ENCODE measurements at regions not wholly inside any gene's neighbourhood (a gene's known extent, or its start where the extent isn't known, plus 50 kb on each side); places are given as distances from the start of the nearest gene placed in this dataset.

DNA sequence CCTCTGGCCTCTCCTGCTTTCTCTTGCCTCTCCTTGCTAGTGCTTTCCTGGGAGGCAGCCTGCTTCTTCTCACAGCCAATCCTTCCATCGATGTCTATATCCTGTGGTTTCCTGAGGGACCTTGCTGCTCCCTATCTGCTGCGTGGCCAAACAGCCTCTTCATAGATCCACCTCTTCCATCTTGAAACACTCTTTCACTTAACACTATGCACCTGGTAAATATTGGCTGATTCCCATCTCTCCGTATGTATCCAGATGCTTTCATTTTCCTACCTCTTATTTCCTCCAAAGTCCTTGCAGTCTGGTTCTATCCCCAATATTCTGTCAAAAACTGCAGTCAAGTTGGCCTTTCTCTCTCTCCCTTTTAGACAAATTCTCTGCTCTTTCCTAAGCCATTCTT, 205.2 kb upstream of the CFAP20DC start:
- Histone ChIP-seq H3K9me3 (ENCODE audit: control insufficient read depth in 4 of 4, low read length in 3 of 4) (no peaks in the 10 kb centered on the region), H3K27me3 (ENCODE audit: control insufficient read depth in 4 of 4, insufficient read depth in 4 of 4, low read length in 3 of 4) (no peaks in the 10 kb centered on the region), H3K4me1 (ENCODE audit: control insufficient read depth in 4 of 4, insufficient read depth in 4 of 4, low read length in 3 of 4) (no peaks in the 10 kb centered on the region), H3K36me3 (ENCODE audit: control insufficient read depth in 4 of 4, insufficient read depth in 3 of 4, low read depth in 1 of 4, low read length in 3 of 4) (no peaks in the 10 kb centered on the region), H3K27ac (ENCODE audit: low read depth in 1 of 2, low read length in 2 of 2) (no peak overlapping the region), H3K9ac (ENCODE audit: low read depth in 1 of 2, low read length in 2 of 2) (no peak overlapping the region), H3K4me3 (ENCODE audit: low read depth in 1 of 3, low read length in 3 of 3) (no peak overlapping the region)
- no peak for TF ChIP-seq NR2F2 (IDR thresholded peaks at IDR 0.05)
- no peak for TF ChIP-seq SP1 (IDR thresholded peaks at IDR 0.05)
- TF ChIP-seq RXRA (IDR thresholded peaks at IDR 0.05), result no peak
- TF ChIP-seq RAD21 (IDR thresholded peaks at IDR 0.05), result no peak
- no peak for TF ChIP-seq EGR1 (IDR thresholded peaks at IDR 0.05; ENCODE audit: low read depth in 2 of 2)
- TF ChIP-seq HNF4A (conservative IDR thresholded peaks at IDR 0.05), result no peak
- TF ChIP-seq JUND (IDR thresholded peaks at IDR 0.05), result no peak
- no peak for TF ChIP-seq FOXA1 (IDR thresholded peaks at IDR 0.05)
- TF ChIP-seq, protein P1, sequence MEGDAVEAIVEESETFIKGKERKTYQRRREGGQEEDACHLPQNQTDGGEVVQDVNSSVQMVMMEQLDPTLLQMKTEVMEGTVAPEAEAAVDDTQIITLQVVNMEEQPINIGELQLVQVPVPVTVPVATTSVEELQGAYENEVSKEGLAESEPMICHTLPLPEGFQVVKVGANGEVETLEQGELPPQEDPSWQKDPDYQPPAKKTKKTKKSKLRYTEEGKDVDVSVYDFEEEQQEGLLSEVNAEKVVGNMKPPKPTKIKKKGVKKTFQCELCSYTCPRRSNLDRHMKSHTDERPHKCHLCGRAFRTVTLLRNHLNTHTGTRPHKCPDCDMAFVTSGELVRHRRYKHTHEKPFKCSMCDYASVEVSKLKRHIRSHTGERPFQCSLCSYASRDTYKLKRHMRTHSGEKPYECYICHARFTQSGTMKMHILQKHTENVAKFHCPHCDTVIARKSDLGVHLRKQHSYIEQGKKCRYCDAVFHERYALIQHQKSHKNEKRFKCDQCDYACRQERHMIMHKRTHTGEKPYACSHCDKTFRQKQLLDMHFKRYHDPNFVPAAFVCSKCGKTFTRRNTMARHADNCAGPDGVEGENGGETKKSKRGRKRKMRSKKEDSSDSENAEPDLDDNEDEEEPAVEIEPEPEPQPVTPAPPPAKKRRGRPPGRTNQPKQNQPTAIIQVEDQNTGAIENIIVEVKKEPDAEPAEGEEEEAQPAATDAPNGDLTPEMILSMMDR (IDR thresholded peaks at IDR 0.05; ENCODE audit: low read depth, low read length, missing input control), result no peak
- TF ChIP-seq YY1 (IDR thresholded peaks at IDR 0.05), result no peak
- DNase-seq (ENCODE audit: low spot score), result no peak
- 93% methylated on average over 3 of the region's 3 CpGs for WGBS

DNA sequence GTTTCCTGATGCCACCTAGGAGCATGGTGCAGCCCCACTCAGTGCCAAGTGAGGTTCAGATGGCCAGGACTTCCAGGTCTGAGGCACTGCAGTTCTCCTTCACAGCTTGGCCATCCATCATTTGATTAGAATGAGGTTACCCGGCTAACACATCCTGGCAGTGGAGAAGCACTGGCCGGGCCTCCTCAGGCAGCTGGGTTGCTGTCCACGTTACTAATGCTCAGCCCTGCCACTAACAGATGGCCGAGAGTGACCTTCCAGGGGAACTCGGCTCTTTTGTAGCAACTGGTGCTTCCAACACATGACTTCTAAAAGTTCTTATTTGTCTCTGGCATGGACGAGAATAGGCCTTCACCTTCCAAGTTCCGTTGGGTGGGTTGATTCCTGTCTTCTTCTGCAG, 204.6 kb upstream of the CFAP20DC start:
- no peaks in the 10 kb centered on the region for H3K4me1 ChIP-seq (ENCODE audit: control insufficient read depth in 4 of 4, insufficient read depth in 4 of 4, low read length in 3 of 4)
- WGBS, result 85% methylated on average over 7 of the region's 7 CpGs
- H3K9me3 ChIP-seq (ENCODE audit: control insufficient read depth in 4 of 4, low read length in 3 of 4), result no peaks in the 10 kb centered on the region
- H3K27me3 ChIP-seq (ENCODE audit: control insufficient read depth in 4 of 4, insufficient read depth in 4 of 4, low read length in 3 of 4), result no peaks in the 10 kb centered on the region
- no peak for DNase-seq (ENCODE audit: low spot score)
- TF ChIP-seq YY1 (IDR thresholded peaks at IDR 0.05) (no peak), EGR1 (IDR thresholded peaks at IDR 0.05; ENCODE audit: low read depth in 2 of 2) (no peak), GABPA (IDR thresholded peaks at IDR 0.05 in 1 of 2, conservative IDR thresholded peaks at IDR 0.05 in 1 of 2) (no peak), RAD21 (IDR thresholded peaks at IDR 0.05) (no peak)
- TF ChIP-seq, protein P2, sequence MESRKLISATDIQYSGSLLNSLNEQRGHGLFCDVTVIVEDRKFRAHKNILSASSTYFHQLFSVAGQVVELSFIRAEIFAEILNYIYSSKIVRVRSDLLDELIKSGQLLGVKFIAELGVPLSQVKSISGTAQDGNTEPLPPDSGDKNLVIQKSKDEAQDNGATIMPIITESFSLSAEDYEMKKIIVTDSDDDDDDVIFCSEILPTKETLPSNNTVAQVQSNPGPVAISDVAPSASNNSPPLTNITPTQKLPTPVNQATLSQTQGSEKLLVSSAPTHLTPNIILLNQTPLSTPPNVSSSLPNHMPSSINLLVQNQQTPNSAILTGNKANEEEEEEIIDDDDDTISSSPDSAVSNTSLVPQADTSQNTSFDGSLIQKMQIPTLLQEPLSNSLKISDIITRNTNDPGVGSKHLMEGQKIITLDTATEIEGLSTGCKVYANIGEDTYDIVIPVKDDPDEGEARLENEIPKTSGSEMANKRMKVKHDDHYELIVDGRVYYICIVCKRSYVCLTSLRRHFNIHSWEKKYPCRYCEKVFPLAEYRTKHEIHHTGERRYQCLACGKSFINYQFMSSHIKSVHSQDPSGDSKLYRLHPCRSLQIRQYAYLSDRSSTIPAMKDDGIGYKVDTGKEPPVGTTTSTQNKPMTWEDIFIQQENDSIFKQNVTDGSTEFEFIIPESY (IDR thresholded peaks at IDR 0.05), result no peak
- no peak overlapping the region for H3K4me3 ChIP-seq (ENCODE audit: low read depth in 1 of 3, low read length in 3 of 3)
- no peak overlapping the region for H3K9ac ChIP-seq (ENCODE audit: low read depth in 1 of 2, low read length in 2 of 2)
- H3K27ac ChIP-seq (ENCODE audit: low read depth in 1 of 2, low read length in 2 of 2), result no peak overlapping the region
- H3K36me3 ChIP-seq (ENCODE audit: control insufficient read depth in 4 of 4, insufficient read depth in 3 of 4, low read depth in 1 of 4, low read length in 3 of 4), result no peaks in the 10 kb centered on the region

DNA sequence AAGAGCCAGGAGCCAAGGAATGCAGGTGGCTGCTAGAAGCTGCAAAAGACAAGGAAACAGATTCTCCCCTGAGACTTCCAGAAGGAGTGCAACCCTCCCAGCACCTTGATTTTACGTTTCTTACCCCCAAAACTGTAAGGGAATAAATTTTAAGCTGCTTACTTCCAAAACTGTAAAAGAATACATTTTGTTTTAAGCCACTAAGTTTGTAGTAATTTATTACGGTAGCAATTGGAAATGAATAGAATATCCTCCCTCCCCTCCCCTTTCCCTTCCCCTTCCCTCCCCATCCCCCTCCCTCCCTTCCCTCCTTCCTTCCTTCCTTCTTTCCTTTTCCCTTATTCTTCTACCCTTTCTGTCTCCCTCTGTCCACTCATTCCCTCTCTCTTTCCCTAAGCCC, 203.7 kb upstream of the CFAP20DC start:
- TF ChIP-seq, protein P3, sequence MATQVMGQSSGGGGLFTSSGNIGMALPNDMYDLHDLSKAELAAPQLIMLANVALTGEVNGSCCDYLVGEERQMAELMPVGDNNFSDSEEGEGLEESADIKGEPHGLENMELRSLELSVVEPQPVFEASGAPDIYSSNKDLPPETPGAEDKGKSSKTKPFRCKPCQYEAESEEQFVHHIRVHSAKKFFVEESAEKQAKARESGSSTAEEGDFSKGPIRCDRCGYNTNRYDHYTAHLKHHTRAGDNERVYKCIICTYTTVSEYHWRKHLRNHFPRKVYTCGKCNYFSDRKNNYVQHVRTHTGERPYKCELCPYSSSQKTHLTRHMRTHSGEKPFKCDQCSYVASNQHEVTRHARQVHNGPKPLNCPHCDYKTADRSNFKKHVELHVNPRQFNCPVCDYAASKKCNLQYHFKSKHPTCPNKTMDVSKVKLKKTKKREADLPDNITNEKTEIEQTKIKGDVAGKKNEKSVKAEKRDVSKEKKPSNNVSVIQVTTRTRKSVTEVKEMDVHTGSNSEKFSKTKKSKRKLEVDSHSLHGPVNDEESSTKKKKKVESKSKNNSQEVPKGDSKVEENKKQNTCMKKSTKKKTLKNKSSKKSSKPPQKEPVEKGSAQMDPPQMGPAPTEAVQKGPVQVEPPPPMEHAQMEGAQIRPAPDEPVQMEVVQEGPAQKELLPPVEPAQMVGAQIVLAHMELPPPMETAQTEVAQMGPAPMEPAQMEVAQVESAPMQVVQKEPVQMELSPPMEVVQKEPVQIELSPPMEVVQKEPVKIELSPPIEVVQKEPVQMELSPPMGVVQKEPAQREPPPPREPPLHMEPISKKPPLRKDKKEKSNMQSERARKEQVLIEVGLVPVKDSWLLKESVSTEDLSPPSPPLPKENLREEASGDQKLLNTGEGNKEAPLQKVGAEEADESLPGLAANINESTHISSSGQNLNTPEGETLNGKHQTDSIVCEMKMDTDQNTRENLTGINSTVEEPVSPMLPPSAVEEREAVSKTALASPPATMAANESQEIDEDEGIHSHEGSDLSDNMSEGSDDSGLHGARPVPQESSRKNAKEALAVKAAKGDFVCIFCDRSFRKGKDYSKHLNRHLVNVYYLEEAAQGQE (IDR thresholded peaks at IDR 0.05), result no peak
- TF ChIP-seq, protein P4, sequence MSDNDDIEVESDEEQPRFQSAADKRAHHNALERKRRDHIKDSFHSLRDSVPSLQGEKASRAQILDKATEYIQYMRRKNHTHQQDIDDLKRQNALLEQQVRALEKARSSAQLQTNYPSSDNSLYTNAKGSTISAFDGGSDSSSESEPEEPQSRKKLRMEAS (IDR thresholded peaks at IDR 0.05), result no peak
- no peak for TF ChIP-seq TAF1 (conservative IDR thresholded peaks at IDR 0.05)
- no peak for TF ChIP-seq HNF4G (IDR thresholded peaks at IDR 0.05)
- TF ChIP-seq FOXA2 (IDR thresholded peaks at IDR 0.05), result no peak
- no peak for TF ChIP-seq NR2F2 (IDR thresholded peaks at IDR 0.05)
- TF ChIP-seq EGR1 (IDR thresholded peaks at IDR 0.05; ENCODE audit: low read depth in 2 of 2), result no peak
- no peak for TF ChIP-seq FOXA1 (IDR thresholded peaks at IDR 0.05)
- TF ChIP-seq, protein P5, sequence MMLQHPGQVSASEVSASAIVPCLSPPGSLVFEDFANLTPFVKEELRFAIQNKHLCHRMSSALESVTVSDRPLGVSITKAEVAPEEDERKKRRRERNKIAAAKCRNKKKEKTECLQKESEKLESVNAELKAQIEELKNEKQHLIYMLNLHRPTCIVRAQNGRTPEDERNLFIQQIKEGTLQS (IDR thresholded peaks at IDR 0.05), result no peak
- H3K4me1 ChIP-seq (ENCODE audit: control insufficient read depth in 4 of 4, insufficient read depth in 4 of 4, low read length in 3 of 4), result no peaks in the 10 kb centered on the region
- DNase-seq (ENCODE audit: low spot score), result no peak
- WGBS, result 88% methylated on average over 2 of the region's 2 CpGs
- no peak overlapping the region for H3K4me3 ChIP-seq (ENCODE audit: low read depth in 1 of 3, low read length in 3 of 3)
- H3K27me3 ChIP-seq (ENCODE audit: control insufficient read depth in 4 of 4, insufficient read depth in 4 of 4, low read length in 3 of 4), result no peaks in the 10 kb centered on the region
- no peak overlapping the region for H3K27ac ChIP-seq (ENCODE audit: low read depth in 1 of 2, low read length in 2 of 2)
- H3K36me3 ChIP-seq (ENCODE audit: control insufficient read depth in 4 of 4, insufficient read depth in 3 of 4, low read depth in 1 of 4, low read length in 3 of 4), result no peaks in the 10 kb centered on the region
- no peaks in the 10 kb centered on the region for H3K9me3 ChIP-seq (ENCODE audit: control insufficient read depth in 4 of 4, low read length in 3 of 4)
- H3K9ac ChIP-seq (ENCODE audit: low read depth in 1 of 2, low read length in 2 of 2), result no peak overlapping the region
